ENCODE measurements at regions not wholly inside any gene's neighbourhood (a gene's known extent, or its start where the extent isn't known, plus 50 kb on each side); places are given as distances from the start of the nearest gene placed in this dataset.
A peak's percentile ranks its signal among the peaks of the same experiment; 100 is the strongest.

DNA sequence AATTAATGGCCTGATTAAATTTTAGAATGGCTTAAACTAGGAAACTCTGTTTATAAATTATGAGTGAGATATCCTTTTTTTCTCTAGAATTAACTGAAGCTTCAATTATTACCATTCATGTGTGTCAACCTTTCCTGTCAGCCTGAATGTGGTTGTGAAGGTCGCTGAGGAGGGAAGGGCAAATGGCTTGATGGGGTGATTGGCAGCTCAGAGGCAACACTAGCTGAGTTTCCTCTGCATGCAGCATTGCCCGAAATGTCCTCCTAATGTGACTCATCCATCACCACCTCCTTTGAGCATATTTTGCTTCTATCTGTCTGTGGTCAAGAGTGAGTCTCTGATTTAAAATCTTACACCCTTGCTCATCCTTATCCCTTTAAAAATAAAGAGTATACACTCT is 281.9 kb downstream of the TENT4A start (continued):
- TF ChIP-seq JUND (IDR thresholded peaks at IDR 0.05) (no peak), SP1 (IDR thresholded peaks at IDR 0.05) (no peak), FOXA2 (IDR thresholded peaks at IDR 0.05) (no peak)

DNA sequence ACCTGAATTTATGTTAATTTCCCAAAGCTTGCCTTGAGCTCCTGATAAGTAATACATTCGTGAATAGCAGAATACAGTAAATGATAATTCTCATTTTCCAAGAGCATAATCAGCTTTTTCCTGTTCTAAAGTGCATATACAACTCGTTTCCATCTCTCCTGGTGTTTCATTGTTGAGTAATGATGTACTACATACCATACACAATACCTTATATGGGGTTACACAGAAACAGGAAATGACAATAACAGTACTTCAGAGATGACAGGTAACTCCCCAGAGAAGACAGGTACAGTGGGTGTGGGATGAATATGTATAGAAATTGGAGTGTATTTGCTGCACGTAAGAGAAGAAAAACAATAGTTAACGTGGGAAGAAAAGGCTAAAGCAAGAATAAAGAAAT is 287.1 kb downstream of the TENT4A start:
- no peak overlapping the region for H3K27ac ChIP-seq (ENCODE audit: low read depth in 1 of 2, low read length in 2 of 2)
- TF ChIP-seq FOXA2 (IDR thresholded peaks at IDR 0.05) (no peak), GABPA (IDR thresholded peaks at IDR 0.05 in 1 of 2, conservative IDR thresholded peaks at IDR 0.05 in 1 of 2) (no peak)
- H3K9ac ChIP-seq (ENCODE audit: low read depth in 1 of 2, low read length in 2 of 2): no peak overlapping the region
- 51% methylated on average over 4 of the region's 4 CpGs for WGBS
- H3K9me3 ChIP-seq (ENCODE audit: control insufficient read depth in 4 of 4, low read length in 3 of 4): peaks cover 0 to 3% (median 1%) of the 10 kb centered on the region in 4 donors
- no peak overlapping the region for H3K4me3 ChIP-seq (ENCODE audit: low read depth in 1 of 3, low read length in 3 of 3)
- H3K4me1 ChIP-seq (ENCODE audit: control insufficient read depth in 4 of 4, insufficient read depth in 4 of 4, low read length in 3 of 4): no peaks in the 10 kb centered on the region
- DNase-seq (ENCODE audit: low spot score): no peak
- no peaks in the 10 kb centered on the region for H3K36me3 ChIP-seq (ENCODE audit: control insufficient read depth in 4 of 4, insufficient read depth in 3 of 4, low read depth in 1 of 4, low read length in 3 of 4)
- H3K27me3 ChIP-seq (ENCODE audit: control insufficient read depth in 4 of 4, insufficient read depth in 4 of 4, low read length in 3 of 4): peaks cover 0 to 3% (median 0%) of the 10 kb centered on the region in 4 donors

- no peaks in the 10 kb centered on the region for H3K4me1 ChIP-seq (ENCODE audit: control insufficient read depth in 4 of 4, insufficient read depth in 4 of 4, low read length in 3 of 4)
- no peaks in the 10 kb centered on the region for H3K36me3 ChIP-seq (ENCODE audit: control insufficient read depth in 4 of 4, insufficient read depth in 3 of 4, low read depth in 1 of 4, low read length in 3 of 4)
- no peak overlapping the region for H3K9ac ChIP-seq (ENCODE audit: low read depth in 1 of 2, low read length in 2 of 2)
- peaks cover 0 to 5% (median 2%) of the 10 kb centered on the region in 4 donors for H3K27me3 ChIP-seq (ENCODE audit: control insufficient read depth in 4 of 4, insufficient read depth in 4 of 4, low read length in 3 of 4)
- no peaks in the 10 kb centered on the region for H3K9me3 ChIP-seq (ENCODE audit: control insufficient read depth in 4 of 4, low read length in 3 of 4)
- WGBS: 43% methylated on average over 6 of the region's 6 CpGs
- H3K4me3 ChIP-seq (ENCODE audit: low read depth in 1 of 3, low read length in 3 of 3): no peak overlapping the region
- no peak for TF ChIP-seq RXRA (IDR thresholded peaks at IDR 0.05)
- TF ChIP-seq FOXA1 (IDR thresholded peaks at IDR 0.05): no peak
- no peak for TF ChIP-seq CTCF (IDR thresholded peaks at IDR 0.05; ENCODE audit: low read depth, low read length, missing input control)
- no peak for TF ChIP-seq JUND (IDR thresholded peaks at IDR 0.05)
- no peak for TF ChIP-seq HNF4G (IDR thresholded peaks at IDR 0.05)
- TF ChIP-seq, protein P1, sequence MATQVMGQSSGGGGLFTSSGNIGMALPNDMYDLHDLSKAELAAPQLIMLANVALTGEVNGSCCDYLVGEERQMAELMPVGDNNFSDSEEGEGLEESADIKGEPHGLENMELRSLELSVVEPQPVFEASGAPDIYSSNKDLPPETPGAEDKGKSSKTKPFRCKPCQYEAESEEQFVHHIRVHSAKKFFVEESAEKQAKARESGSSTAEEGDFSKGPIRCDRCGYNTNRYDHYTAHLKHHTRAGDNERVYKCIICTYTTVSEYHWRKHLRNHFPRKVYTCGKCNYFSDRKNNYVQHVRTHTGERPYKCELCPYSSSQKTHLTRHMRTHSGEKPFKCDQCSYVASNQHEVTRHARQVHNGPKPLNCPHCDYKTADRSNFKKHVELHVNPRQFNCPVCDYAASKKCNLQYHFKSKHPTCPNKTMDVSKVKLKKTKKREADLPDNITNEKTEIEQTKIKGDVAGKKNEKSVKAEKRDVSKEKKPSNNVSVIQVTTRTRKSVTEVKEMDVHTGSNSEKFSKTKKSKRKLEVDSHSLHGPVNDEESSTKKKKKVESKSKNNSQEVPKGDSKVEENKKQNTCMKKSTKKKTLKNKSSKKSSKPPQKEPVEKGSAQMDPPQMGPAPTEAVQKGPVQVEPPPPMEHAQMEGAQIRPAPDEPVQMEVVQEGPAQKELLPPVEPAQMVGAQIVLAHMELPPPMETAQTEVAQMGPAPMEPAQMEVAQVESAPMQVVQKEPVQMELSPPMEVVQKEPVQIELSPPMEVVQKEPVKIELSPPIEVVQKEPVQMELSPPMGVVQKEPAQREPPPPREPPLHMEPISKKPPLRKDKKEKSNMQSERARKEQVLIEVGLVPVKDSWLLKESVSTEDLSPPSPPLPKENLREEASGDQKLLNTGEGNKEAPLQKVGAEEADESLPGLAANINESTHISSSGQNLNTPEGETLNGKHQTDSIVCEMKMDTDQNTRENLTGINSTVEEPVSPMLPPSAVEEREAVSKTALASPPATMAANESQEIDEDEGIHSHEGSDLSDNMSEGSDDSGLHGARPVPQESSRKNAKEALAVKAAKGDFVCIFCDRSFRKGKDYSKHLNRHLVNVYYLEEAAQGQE (IDR thresholded peaks at IDR 0.05): peak; percentile 70
- TF ChIP-seq TAF1 (conservative IDR thresholded peaks at IDR 0.05): no peak
- DNase-seq (ENCODE audit: low spot score): no peak
- no peak overlapping the region for H3K27ac ChIP-seq (ENCODE audit: low read depth in 1 of 2, low read length in 2 of 2)
These were observed 297.4 kb downstream of the TENT4A start for GRCh38 chr5:7010591-7010990.

DNA sequence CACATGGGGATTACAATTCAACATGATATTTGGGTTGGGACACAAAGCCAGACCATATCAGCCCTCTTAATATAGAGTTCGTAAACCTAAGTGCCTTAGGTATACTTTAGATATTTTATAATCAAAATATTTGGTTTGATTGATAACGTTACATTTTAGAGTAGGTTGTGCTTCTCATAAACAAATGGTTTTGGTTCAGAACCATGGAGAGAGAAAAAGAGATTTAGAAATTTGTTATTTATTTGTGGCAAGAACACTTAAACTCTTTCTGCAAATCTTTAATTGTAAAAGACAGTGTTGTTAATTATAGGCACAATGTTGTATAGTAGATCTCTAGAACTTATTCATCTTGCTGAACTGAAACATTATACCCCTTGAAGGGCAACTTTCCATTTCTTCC is 298.8 kb downstream of the TENT4A start:
- 55% methylated on average over 2 of the region's 2 CpGs for WGBS
- Histone ChIP-seq H3K27ac (ENCODE audit: low read depth in 1 of 2, low read length in 2 of 2) (no peak overlapping the region), H3K9ac (ENCODE audit: low read depth in 1 of 2, low read length in 2 of 2) (no peak overlapping the region), H3K4me3 (ENCODE audit: low read depth in 1 of 3, low read length in 3 of 3) (no peak overlapping the region), H3K4me1 (ENCODE audit: control insufficient read depth in 4 of 4, insufficient read depth in 4 of 4, low read length in 3 of 4) (no peaks in the 10 kb centered on the region), H3K36me3 (ENCODE audit: control insufficient read depth in 4 of 4, insufficient read depth in 3 of 4, low read depth in 1 of 4, low read length in 3 of 4) (no peaks in the 10 kb centered on the region), H3K27me3 (ENCODE audit: control insufficient read depth in 4 of 4, insufficient read depth in 4 of 4, low read length in 3 of 4) (peaks cover 0 to 5% (median 2%) of the 10 kb centered on the region in 4 donors), H3K9me3 (ENCODE audit: control insufficient read depth in 4 of 4, low read length in 3 of 4) (no peaks in the 10 kb centered on the region)
- TF ChIP-seq YY1 (IDR thresholded peaks at IDR 0.05): no peak
- TF ChIP-seq HNF4A (conservative IDR thresholded peaks at IDR 0.05): no peak
- TF ChIP-seq, protein P1 (IDR thresholded peaks at IDR 0.05): peak; percentile 81
- no peak for TF ChIP-seq ATF3 (IDR thresholded peaks at IDR 0.05)
- DNase-seq (ENCODE audit: low spot score): no peak

All from liver (tissue), 8 donors.